ENCODE measurements at regions not wholly inside any gene's neighbourhood (a gene's known extent, or its start where the extent isn't known, plus 50 kb on each side); places are given as distances from the start of the nearest gene placed in this dataset.

- no peak for DNase-seq (ENCODE audit: extremely low spot score)
- TF ChIP-seq CTCF (IDR thresholded peaks at IDR 0.05; ENCODE audit: control extremely low read depth, extremely low read depth, low read depth, missing control alignments), result no peak
- ChIA-PET CTCF (no interaction called here), POLR2A (no interaction called here)
These were observed 374.4 kb upstream of the SALL3 start for GRCh38 chr18:78605255-78605654.

GRCh38 chr18:78607221-78607620 lies 372.4 kb upstream of the SALL3 start:
- ChIA-PET CTCF (no interaction called here), POLR2A (no interaction called here)
- TF ChIP-seq CTCF (IDR thresholded peaks at IDR 0.05; ENCODE audit: control extremely low read depth, extremely low read depth, low read depth, missing control alignments), result no peak
- DNase-seq (ENCODE audit: extremely low spot score), result no peak

GRCh38 chr18:78607784-78608183 lies 371.8 kb upstream of the SALL3 start:
- no peak for DNase-seq (ENCODE audit: extremely low spot score)
- no peak for TF ChIP-seq CTCF (IDR thresholded peaks at IDR 0.05; ENCODE audit: control extremely low read depth, extremely low read depth, low read depth, missing control alignments)
- POLR2A ChIA-PET, result no interaction called here
- CTCF ChIA-PET, result no interaction called here

GRCh38 chr18:78610179-78610578 lies 369.4 kb upstream of the SALL3 start:
- no peak for DNase-seq (ENCODE audit: extremely low spot score)
- TF ChIP-seq CTCF (IDR thresholded peaks at IDR 0.05; ENCODE audit: control extremely low read depth, extremely low read depth, low read depth, missing control alignments), result no peak
- POLR2A ChIA-PET, result no interaction called here
- CTCF ChIA-PET, result no interaction called here

- POLR2A ChIA-PET, result no interaction called here
- CTCF ChIA-PET, result no interaction called here
- DNase-seq (ENCODE audit: extremely low spot score), result no peak
- no peak for TF ChIP-seq CTCF (IDR thresholded peaks at IDR 0.05; ENCODE audit: control extremely low read depth, extremely low read depth, low read depth, missing control alignments)
These were observed 368.3 kb upstream of the SALL3 start for GRCh38 chr18:78611201-78611800.

- DNase-seq (ENCODE audit: extremely low spot score), result no peak
- ChIA-PET POLR2A (no interaction called here), CTCF (no interaction called here)
- TF ChIP-seq CTCF (IDR thresholded peaks at IDR 0.05; ENCODE audit: control extremely low read depth, extremely low read depth, low read depth, missing control alignments), result no peak
These were observed 367.7 kb upstream of the SALL3 start for GRCh38 chr18:78611869-78612268.

GRCh38 chr18:78612318-78612717 lies 367.3 kb upstream of the SALL3 start:
- ChIA-PET POLR2A (no interaction called here), CTCF (no interaction called here)
- no peak for DNase-seq (ENCODE audit: extremely low spot score)
- TF ChIP-seq CTCF (IDR thresholded peaks at IDR 0.05; ENCODE audit: control extremely low read depth, extremely low read depth, low read depth, missing control alignments), result no peak

All from GM10248 (cell line).